ENCODE measurements at regions not wholly inside any gene's neighbourhood (a gene's known extent, or its start where the extent isn't known, plus 50 kb on each side); places are given as distances from the start of the nearest gene placed in this dataset.

DNA sequence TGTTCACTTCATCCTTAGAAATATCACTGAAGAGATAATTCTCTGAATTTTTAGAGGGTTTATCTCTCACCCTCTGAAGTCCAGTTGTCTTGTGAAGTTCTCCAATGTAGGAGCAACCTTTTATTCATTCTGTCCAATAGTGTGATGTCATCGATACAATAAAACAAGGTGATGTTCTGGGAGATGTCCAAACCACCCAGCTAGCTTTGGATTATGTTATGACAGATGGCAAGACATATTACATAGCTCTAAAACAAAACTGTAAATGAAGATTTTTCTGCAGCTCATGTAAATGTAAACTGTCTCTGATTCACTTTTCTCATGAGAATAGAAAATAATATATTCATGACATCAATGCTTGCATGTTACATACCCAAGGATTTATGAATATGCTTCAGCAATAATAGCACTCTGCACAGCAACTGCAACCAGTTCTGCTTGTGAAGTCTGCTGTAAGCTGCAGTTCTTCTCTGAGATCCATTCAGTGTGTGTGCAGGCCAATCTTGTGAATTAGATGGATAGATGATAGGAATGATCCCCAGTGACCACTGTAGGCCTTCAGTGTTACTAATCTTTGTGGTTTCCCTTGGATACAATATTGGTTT, 172.6 kb upstream of the CDH12 start:
- TF ChIP-seq CTCF (IDR thresholded peaks at IDR 0.05; ENCODE audit: insufficient read depth, low read depth, low read length): no peak
- H3K4me3 ChIP-seq (ENCODE audit: low read depth, low read length): no peak overlapping the region
- DNase-seq (ENCODE audit: low read depth): peak; percentile 70

DNA sequence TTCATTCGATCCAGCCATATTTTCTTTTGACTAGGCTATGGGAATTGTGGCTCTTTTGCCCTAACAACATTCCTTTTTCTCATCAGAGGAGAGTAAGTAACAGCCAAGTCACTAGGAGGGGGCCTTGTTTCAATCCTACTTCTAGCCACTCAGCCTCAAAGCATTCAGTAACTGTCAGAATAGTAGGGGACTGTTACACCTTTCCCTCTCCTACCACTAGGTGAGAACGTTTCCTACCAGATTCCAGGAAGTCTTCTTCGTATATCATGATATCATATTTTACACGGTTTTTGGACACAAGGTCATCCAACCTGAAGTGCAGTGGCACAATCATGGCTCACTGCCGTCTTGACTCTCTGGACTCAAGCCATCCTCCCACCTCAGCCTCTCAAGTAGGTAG, 171.3 kb upstream of the CDH12 start:
- DNase-seq (ENCODE audit: low read depth): no peak
- H3K4me3 ChIP-seq (ENCODE audit: low read depth, low read length): no peak overlapping the region
- TF ChIP-seq CTCF (IDR thresholded peaks at IDR 0.05; ENCODE audit: insufficient read depth, low read depth, low read length): no peak

DNA sequence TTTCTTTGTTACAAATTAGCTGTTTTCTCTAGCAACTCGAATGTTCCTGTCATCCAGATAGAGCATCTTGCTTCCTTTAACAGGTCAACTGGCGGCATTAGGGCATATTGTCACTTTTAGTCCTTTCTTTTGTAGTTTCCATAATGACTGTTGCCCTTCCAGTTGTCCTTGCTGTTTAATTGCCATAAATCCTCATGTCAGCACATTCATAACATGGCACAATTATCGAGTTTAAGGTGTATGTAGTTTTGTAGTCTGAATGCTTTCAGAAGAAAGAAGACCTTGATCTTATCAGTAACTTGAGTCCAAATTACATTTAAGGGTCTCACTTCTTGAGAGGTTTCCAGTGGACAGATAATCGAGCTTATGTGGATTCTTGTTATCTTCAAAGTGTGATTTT, 161.7 kb upstream of the CDH12 start:
- no peak for TF ChIP-seq CTCF (IDR thresholded peaks at IDR 0.05; ENCODE audit: insufficient read depth, low read depth, low read length)
- no peak for DNase-seq (ENCODE audit: low read depth)
- no peak overlapping the region for H3K4me3 ChIP-seq (ENCODE audit: low read depth, low read length)

DNA sequence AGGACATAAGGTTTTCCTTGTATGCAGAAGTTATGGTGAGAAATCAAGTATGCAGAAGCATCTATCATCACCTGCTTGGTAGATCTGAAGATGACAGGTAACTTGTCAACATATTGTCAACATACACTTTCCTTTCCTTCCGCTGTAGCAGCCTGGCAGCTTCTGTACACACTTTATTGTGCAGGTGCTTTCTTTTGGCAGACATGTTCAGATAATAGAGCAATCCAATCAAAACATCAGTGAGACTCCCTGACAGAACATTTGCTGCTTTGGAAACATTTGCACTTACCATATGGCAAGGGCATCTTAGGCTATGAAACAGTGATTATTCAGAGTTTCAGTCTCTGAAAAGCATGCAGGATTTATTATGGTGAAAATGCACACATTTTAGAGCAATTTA, 161.1 kb upstream of the CDH12 start:
- DNase-seq (ENCODE audit: low read depth): no peak
- no peak for TF ChIP-seq CTCF (IDR thresholded peaks at IDR 0.05; ENCODE audit: insufficient read depth, low read depth, low read length)
- H3K4me3 ChIP-seq (ENCODE audit: low read depth, low read length): no peak overlapping the region

DNA sequence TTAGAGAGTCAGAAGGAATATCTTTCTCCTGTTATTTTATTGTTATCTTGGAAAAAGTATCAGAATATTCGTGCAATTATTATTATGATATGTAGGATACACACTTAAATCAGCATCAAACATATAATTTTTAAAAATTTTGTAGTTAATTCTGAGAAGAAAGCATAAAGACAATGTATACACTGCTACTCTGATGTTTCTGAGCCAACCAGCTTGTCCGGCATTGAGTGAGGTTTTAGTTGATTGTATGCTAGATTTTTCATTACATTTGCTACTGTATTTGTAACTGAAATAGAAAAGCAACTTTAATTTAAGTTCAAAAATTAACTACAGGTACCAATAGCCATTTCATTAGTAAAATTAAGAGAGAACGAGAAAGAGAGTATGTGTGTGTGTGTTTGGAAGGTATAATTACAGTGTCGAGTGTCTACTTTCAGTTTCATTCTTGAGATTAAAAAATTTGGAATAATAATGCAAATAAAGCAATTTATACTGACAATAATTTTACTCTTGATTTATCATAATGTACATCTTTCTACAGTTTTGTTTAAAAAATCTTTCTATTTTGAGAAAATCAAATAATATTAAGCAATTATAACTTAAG, 160.4 kb upstream of the CDH12 start:
- H3K4me3 ChIP-seq (ENCODE audit: low read depth, low read length): peak overlapping the region; percentile 24
- TF ChIP-seq CTCF (IDR thresholded peaks at IDR 0.05; ENCODE audit: insufficient read depth, low read depth, low read length): no peak
- no peak for DNase-seq (ENCODE audit: low read depth)

DNA sequence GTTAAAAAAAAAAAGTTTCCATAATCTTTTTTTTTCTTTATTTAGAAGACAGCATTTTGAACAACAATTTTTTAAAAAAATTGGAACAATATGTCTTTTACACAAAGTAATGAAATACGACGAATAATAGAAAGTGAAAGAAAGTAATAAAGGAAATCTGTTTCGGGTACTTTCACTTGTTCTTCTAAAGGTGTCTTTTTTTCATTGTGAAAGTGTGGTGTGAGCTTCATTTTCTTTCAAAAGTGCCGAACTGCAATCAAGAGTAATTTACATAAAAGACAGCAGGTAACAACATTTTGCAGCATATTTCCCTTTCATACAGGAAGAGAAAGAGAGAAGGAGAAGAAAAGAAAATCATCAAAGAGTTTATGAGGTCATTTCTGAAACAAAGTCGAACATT, 159.7 kb upstream of the CDH12 start:
- no peak for DNase-seq (ENCODE audit: low read depth)
- H3K4me3 ChIP-seq (ENCODE audit: low read depth, low read length): peak overlapping the region; percentile 18
- TF ChIP-seq CTCF (IDR thresholded peaks at IDR 0.05; ENCODE audit: insufficient read depth, low read depth, low read length): no peak

- no peak for DNase-seq (ENCODE audit: low read depth)
- H3K4me3 ChIP-seq (ENCODE audit: low read depth, low read length): no peak overlapping the region
- TF ChIP-seq CTCF (IDR thresholded peaks at IDR 0.05; ENCODE audit: insufficient read depth, low read depth, low read length): no peak
Measured at GRCh38 chr5:23007762-23008161, 154.6 kb upstream of the CDH12 start.

Measured in fibroblast of villous mesenchyme (primary cell).